ENCODE measurements at regions not wholly inside any gene's neighbourhood (a gene's known extent, or its start where the extent isn't known, plus 50 kb on each side); places are given as distances from the start of the nearest gene placed in this dataset.

DNA sequence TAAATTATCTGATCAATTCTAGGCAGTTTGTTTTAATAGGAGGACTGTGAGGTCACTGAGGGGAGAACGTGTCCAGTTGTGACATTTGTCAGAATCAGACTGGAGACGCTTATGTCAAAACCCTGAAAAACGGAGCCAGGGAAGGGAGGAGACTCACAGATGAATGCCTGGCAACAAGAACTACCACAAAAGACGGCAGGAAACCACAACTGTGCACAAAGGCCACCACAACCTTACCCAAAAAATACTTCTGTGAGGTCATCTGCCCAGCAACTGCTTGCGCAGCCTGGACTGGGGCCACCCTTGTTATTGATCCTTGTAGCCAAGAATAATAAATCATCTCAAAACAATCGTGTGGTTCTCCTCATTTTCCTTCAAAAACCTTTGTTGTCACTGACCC lies 173.0 kb upstream of the ALKAL2 start:
- TF ChIP-seq CTCF (IDR thresholded peaks at IDR 0.05) (no peak), EP300 (IDR thresholded peaks at IDR 0.05) (no peak)

Data from upper lobe of left lung (tissue), 4 donors.